Stomach (tissue), 4 donors: ENCODE measurements at regions not wholly inside any gene's neighbourhood (a gene's known extent, or its start where the extent isn't known, plus 50 kb on each side); places are given as distances from the start of the nearest gene placed in this dataset.

ENCODE experiments used
- CTCF ChIP-seq, 7 experiments: fragments of 450-650 bp in 4 of 7; fragments of 200-600 bp in 3 of 7; sonication (generic) in 3 of 7; IDR thresholded peaks; one replicate each; pipeline ENCODE4 v1.5.1; 2016 to 2019; ENCODE audit warnings: antibody characterized with exemption in 7 of 7, control low read depth in 2 of 7, mild to moderate bottlenecking in 1 of 7
- EP300 ChIP-seq: sonication (generic); formaldehyde crosslinking; IDR thresholded peaks from one replicate; pipeline ENCODE4 v1.6.1; 2017; ENCODE audit warnings: antibody characterized with exemption
- POLR2A ChIP-seq, 4 donors: fragments of 450-650 bp; IDR thresholded peaks; one replicate each; pipeline ENCODE4 v1.6.1; 2016; ENCODE audit warnings: antibody characterized with exemption in 4 of 4, control low read depth in 2 of 4, mild to moderate bottlenecking in 1 of 4, moderate library complexity in 1 of 4
- POLR2AphosphoS5 ChIP-seq, 3 donors: sonication (generic); formaldehyde crosslinking; IDR thresholded peaks; one replicate each; pipeline ENCODE4 v1.6.1; 2016; ENCODE audit warnings: antibody characterized with exemption in 3 of 3

GRCh38 chr18:67778016-67778415, 261.5 kb upstream of the DSEL start:
- no peak for TF ChIP-seq EP300
- TF ChIP-seq POLR2A (IDR thresholded peaks at IDR 0.05) = no peak
- no peak for TF ChIP-seq CTCF (IDR thresholded peaks at IDR 0.05)
- TF ChIP-seq POLR2AphosphoS5 (IDR thresholded peaks at IDR 0.05) = no peak
